H9 (cell line): ENCODE measurements at regions not wholly inside any gene's neighbourhood (a gene's known extent, or its start where the extent isn't known, plus 50 kb on each side); places are given as distances from the start of the nearest gene placed in this dataset.

Experiments
- DNase-seq: peaks from one replicate; pipeline ENCODE4 v3.0.0-alpha.2; 2017
- H2AFZ ChIP-seq: one replicate; pipeline ENCODE4 v1.6.1; 2013; ENCODE audit warnings: mild to moderate bottlenecking, low read length, control low read depth, moderate library complexity
- H2AK5ac ChIP-seq: 2 replicates; pipeline ENCODE4 v1.6.1; 2013; ENCODE audit warnings: low read length, control low read depth, mixed read lengths; ENCODE audit not compliant: insufficient read length
- H2BK120ac ChIP-seq: one replicate; pipeline ENCODE4 v1.6.1; 2013; ENCODE audit warnings: low read depth, mild to moderate bottlenecking, low read length, control low read depth, inconsistent platforms; ENCODE audit not compliant: poor library complexity, severe bottlenecking
- H2BK12ac ChIP-seq: 2 replicates; pipeline ENCODE4 v1.6.1; 2013; ENCODE audit warnings: low read length, control low read depth, mixed read lengths, low read depth; ENCODE audit not compliant: insufficient read length
- H2BK15ac ChIP-seq: 2 replicates; pipeline ENCODE4 v1.6.1; 2013; ENCODE audit warnings: low read depth, low read length, control low read depth
- H2BK20ac ChIP-seq: one replicate; pipeline ENCODE4 v1.6.1; 2013; ENCODE audit warnings: low read depth, mild to moderate bottlenecking, low read length, control low read depth, inconsistent platforms; ENCODE audit not compliant: poor library complexity, severe bottlenecking
- H2BK5ac ChIP-seq: 2 replicates; pipeline ENCODE4 v1.6.1; 2013; ENCODE audit warnings: low read length, control low read depth, mixed read lengths; ENCODE audit not compliant: insufficient read length
- H3K14ac ChIP-seq: 2 replicates; pipeline ENCODE4 v1.6.1; 2013; ENCODE audit warnings: low read length, control low read depth; ENCODE audit not compliant: insufficient read depth
- H3K18ac ChIP-seq: 2 replicates; pipeline ENCODE4 v1.6.1; 2013; ENCODE audit warnings: low read depth, mild to moderate bottlenecking, mixed read lengths, low read length, control low read depth; ENCODE audit not compliant: insufficient read length
- H3K23ac ChIP-seq: 2 replicates; pipeline ENCODE4 v1.6.1; 2013; ENCODE audit warnings: low read length, control low read depth, mixed read lengths, low read depth; ENCODE audit not compliant: insufficient read length
- H3K23me2 ChIP-seq: 2 replicates; pipeline ENCODE4 v1.6.1; 2013; ENCODE audit warnings: low read depth, mild to moderate bottlenecking, mixed read lengths, low read length, control low read depth; ENCODE audit not compliant: insufficient read length, poor library complexity, severe bottlenecking
- H3K27ac ChIP-seq: 2 replicates; pipeline ENCODE4 v1.5.1; 2013; ENCODE audit warnings: low read length, control low read depth, mixed read lengths, low read depth; ENCODE audit not compliant: insufficient read length
- H3K27me3 ChIP-seq: 2 replicates; pipeline ENCODE4 v1.6.1; 2013; ENCODE audit warnings: low read length, control low read depth, inconsistent platforms; ENCODE audit not compliant: insufficient read depth
- H3K4ac ChIP-seq: 2 replicates; pipeline ENCODE4 v1.6.1; 2013; ENCODE audit warnings: low read depth, mild to moderate bottlenecking, control low read depth, inconsistent platforms, low read length, moderate library complexity
- H3K4me1 ChIP-seq: 2 replicates; pipeline ENCODE4 v1.6.1; 2013; ENCODE audit warnings: low read length, control low read depth, inconsistent platforms; ENCODE audit not compliant: insufficient read depth
- H3K4me2 ChIP-seq: 2 replicates; pipeline ENCODE4 v1.6.1; 2013; ENCODE audit warnings: low read length, control low read depth, mixed read lengths; ENCODE audit not compliant: insufficient read length, insufficient read depth
- H3K56ac ChIP-seq: 2 replicates; pipeline ENCODE4 v1.6.1; 2013; ENCODE audit warnings: low read depth, mild to moderate bottlenecking, mixed read lengths, low read length, control low read depth; ENCODE audit not compliant: insufficient read length
- H3K79me1 ChIP-seq: 2 replicates; pipeline ENCODE4 v1.6.1; 2013; ENCODE audit warnings: low read depth, mild to moderate bottlenecking, moderate library complexity, low read length, control low read depth, inconsistent platforms; ENCODE audit not compliant: insufficient read depth, poor library complexity, severe bottlenecking
- H3K79me2 ChIP-seq: 2 replicates; pipeline ENCODE4 v1.6.1; 2013; ENCODE audit warnings: low read length, control low read depth, inconsistent platforms; ENCODE audit not compliant: insufficient read depth
- H3K9ac ChIP-seq: 2 replicates; pipeline ENCODE4 v1.6.1; 2013; ENCODE audit warnings: low read length, control low read depth, mixed read lengths; ENCODE audit not compliant: insufficient read length; ENCODE audit errors: extremely low read depth
- H3K9me3 ChIP-seq: one replicate; pipeline ENCODE4 v1.6.1; 2013; ENCODE audit warnings: low read depth, low read length, inconsistent platforms; ENCODE audit not compliant: control insufficient read depth
- H3T11ph ChIP-seq: one replicate; pipeline ENCODE4 v1.6.1; 2013; ENCODE audit warnings: mild to moderate bottlenecking, low read length, control low read depth, inconsistent platforms
- H4K20me1 ChIP-seq: one replicate; pipeline ENCODE4 v1.6.1; 2013; ENCODE audit not compliant: control insufficient read depth, insufficient read length, insufficient read depth
- H4K5ac ChIP-seq: 2 replicates; pipeline ENCODE4 v1.6.1; 2013; ENCODE audit warnings: low read depth, mild to moderate bottlenecking, mixed read lengths, low read length, control low read depth; ENCODE audit not compliant: insufficient read length
- H4K8ac ChIP-seq: replicated peaks from 2 replicates; pipeline ENCODE4 v1.6.1; 2013; ENCODE audit warnings: low read length, control low read depth, mixed read lengths, low read depth; ENCODE audit not compliant: insufficient read length
- H4K91ac ChIP-seq: 2 replicates; pipeline ENCODE4 v1.6.1; 2013; ENCODE audit warnings: low read depth, mild to moderate bottlenecking, moderate library complexity, mixed read lengths, low read length, control low read depth; ENCODE audit not compliant: insufficient read length
- H3K27ac Mint-ChIP-seq, 3 experiments: 2 replicates in 2 of 3; 3 replicates in 1 of 3; pipeline ENCODE4 v1.8.0; 2020 to 2021; ENCODE audit warnings: mixed read lengths in 3 of 3, mild to moderate bottlenecking in 1 of 3, moderate library complexity in 1 of 3
- H3K27me3 Mint-ChIP-seq: 2 replicates; pipeline ENCODE4 v1.8.0; 2021; ENCODE audit warnings: low read depth, mild to moderate bottlenecking, moderate library complexity, mixed read lengths
- H3K36me3 Mint-ChIP-seq, 3 experiments: 2 replicates in 2 of 3; 3 replicates in 1 of 3; pipeline ENCODE4 v1.8.0; 2020 to 2021; ENCODE audit warnings: low read depth in 3 of 3, mixed read lengths in 3 of 3; ENCODE audit not compliant: insufficient read depth in 1 of 3
- H3K4me1 Mint-ChIP-seq, 2 experiments: 2 replicates each; pipeline ENCODE4 v1.8.0; 2020; ENCODE audit warnings: mixed read lengths in 2 of 2
- H3K4me3 Mint-ChIP-seq, 2 experiments: 2 replicates in 1 of 2; 3 replicates in 1 of 2; pipeline ENCODE4 v1.8.0; 2020 to 2021; ENCODE audit warnings: mild to moderate bottlenecking in 2 of 2, mixed read lengths in 2 of 2, moderate library complexity in 1 of 2
- H3K9me3 Mint-ChIP-seq, 2 experiments: 2 replicates in 1 of 2; 3 replicates in 1 of 2; pipeline ENCODE4 v1.8.0; 2020; ENCODE audit warnings: mild to moderate bottlenecking in 2 of 2, mixed read lengths in 2 of 2, moderate library complexity in 1 of 2
- WGBS: extraction: QIAGEN DNeasy Blood & Tissue Kit; methylation state at CpG from one replicate; pipeline ENCODE4 v1.1.7; 2013; ENCODE audit warnings: missing lambda C conversion rate, low lambda C conversion rate, mixed read lengths; ENCODE audit not compliant: insufficient read length; ENCODE audit errors: extremely low coverage; 5-methylcytosine and 5-hydroxymethylcytosine counted together
- TF ChIP-seq, protein P1 (sequence below): fragments of 200-600 bp; sonication (generic); conservative IDR thresholded peaks from 3 replicates; pipeline ENCODE4 v1.8.0; 2021; ENCODE audit warnings: antibody characterized with exemption, mild to moderate bottlenecking

DNA sequence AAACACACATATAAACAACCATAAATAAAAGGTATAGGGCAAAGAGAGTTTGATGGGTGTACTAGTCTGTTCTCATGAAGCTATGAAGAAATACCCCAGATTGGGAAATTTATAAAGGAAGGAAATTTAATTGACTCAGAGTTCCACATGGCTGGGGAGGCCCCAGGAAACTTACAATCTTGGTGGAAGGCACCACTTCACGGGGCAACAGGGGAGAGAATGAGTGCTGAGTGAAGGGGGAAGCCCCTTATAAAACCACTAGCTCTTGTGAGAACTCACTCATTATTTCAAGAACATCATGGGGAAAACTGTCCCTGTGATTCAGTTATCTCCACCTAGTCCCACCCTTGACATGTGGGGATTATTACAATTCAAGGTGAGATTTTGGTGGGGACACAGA lies 385.9 kb upstream of the ANO5 start:
- Histone ChIP-seq H3K23me2 (no peaks in the 10 kb centered on the region), H3K27me3 (no peaks in the 10 kb centered on the region), H4K91ac (no peak overlapping the region), H3K9me3 (no peaks in the 10 kb centered on the region), H3K23ac (no peak overlapping the region), H4K20me1 (no peaks in the 10 kb centered on the region), H2AK5ac (no peak overlapping the region), H4K5ac (no peak overlapping the region), H3K4ac (no peak overlapping the region), H3K14ac (no peak overlapping the region), H4K8ac (no peak overlapping the region), H3K9ac (no peak overlapping the region), H2BK5ac (no peak overlapping the region), H3K18ac (no peak overlapping the region), H2BK15ac (no peak overlapping the region), H3K56ac (no peak overlapping the region), H3T11ph (no peak overlapping the region), H3K4me1 (no peaks in the 10 kb centered on the region), H2BK12ac (no peak overlapping the region), H3K4me2 (no peak overlapping the region), H2AFZ (no peak overlapping the region), H3K79me2 (no peaks in the 10 kb centered on the region), H2BK120ac (no peak overlapping the region), H2BK20ac (no peak overlapping the region), H3K27ac (no peak overlapping the region), H3K79me1 (no peaks in the 10 kb centered on the region)
- TF ChIP-seq, protein P1, sequence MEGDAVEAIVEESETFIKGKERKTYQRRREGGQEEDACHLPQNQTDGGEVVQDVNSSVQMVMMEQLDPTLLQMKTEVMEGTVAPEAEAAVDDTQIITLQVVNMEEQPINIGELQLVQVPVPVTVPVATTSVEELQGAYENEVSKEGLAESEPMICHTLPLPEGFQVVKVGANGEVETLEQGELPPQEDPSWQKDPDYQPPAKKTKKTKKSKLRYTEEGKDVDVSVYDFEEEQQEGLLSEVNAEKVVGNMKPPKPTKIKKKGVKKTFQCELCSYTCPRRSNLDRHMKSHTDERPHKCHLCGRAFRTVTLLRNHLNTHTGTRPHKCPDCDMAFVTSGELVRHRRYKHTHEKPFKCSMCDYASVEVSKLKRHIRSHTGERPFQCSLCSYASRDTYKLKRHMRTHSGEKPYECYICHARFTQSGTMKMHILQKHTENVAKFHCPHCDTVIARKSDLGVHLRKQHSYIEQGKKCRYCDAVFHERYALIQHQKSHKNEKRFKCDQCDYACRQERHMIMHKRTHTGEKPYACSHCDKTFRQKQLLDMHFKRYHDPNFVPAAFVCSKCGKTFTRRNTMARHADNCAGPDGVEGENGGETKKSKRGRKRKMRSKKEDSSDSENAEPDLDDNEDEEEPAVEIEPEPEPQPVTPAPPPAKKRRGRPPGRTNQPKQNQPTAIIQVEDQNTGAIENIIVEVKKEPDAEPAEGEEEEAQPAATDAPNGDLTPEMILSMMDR = no peak
- Mint-ChIP-seq H3K4me1 (peaks cover 4% of the 10 kb centered on the region in 2 experiments; a peak in 3 of 4 replicates), H3K9me3 (peaks cover 16 to 19% of the 10 kb centered on the region in 2 experiments), H3K27me3 (no peaks in the 10 kb centered on the region), H3K36me3 (peaks cover 6 to 10% (median 7%) of the 10 kb centered on the region in 3 experiments), H3K27ac (no peak overlapping the region), H3K4me3 (no peak overlapping the region)
- no peak for DNase-seq
- no CpG with 5 or more reads among the region's 1 CpG for WGBS
